ENCODE measurements at regions not wholly inside any gene's neighbourhood (a gene's known extent, or its start where the extent isn't known, plus 50 kb on each side); places are given as distances from the start of the nearest gene placed in this dataset.

DNA sequence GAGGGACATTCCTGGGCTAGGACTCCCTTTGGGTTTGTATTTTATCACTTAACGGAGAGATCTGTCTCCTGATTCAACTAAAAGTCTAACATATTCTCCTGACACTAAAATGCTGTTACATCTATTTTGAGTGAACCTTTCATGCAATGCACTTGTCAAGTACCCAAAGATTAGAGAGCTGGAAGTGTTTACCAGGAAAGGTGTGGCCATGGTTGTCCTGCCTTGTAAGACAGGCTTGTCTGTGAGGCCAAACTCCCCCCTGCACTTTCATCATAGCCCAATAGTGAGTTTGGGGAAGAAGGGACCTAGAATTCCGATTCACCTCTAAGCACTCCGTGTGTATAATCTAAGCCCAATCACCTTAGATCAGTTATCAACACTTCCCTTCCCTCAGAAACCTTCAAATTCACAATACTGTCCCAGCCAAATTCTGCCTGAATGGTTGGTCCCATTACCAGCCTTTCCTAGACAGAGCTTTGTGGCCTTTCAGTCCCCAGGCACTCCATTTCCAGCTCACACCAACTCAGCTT, 162.6 kb upstream of the NAMPT start:
- no peak for TF ChIP-seq ZBTB7A (IDR thresholded peaks at IDR 0.05; ENCODE audit: low read depth)

DNA sequence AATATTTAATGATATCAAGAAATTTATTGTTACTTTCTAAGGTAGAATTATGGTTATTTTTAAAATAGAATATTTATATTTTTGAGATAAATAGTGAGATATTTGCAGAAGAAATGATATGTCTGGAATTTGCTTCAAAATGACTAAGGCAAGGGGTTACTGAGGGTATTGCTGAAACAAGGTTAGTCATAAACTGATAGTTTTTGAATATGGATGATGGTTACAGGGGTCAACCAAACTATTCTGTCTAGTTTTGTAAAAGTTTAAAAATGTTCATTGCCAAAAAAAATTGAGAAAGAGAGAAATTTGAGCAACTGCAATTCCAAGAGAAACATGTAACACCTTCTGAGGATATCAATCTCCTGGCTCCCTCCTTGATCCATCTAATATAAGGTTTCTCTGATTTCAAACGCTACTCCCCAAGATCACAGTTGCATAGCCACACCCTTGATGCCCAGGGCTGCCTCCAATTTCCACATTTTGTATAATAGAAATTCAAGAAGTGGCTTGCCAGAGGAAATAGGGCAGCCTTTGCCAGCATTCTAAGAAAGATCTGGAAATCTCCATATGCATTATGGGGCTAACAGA, 159.4 kb upstream of the NAMPT start:
- TF ChIP-seq EP300 (IDR thresholded peaks at IDR 0.05; ENCODE audit: borderline replicate concordance) (no peak), YY1 (IDR thresholded peaks at IDR 0.05; ENCODE audit: low read depth) (no peak), FOXM1 (IDR thresholded peaks at IDR 0.05; ENCODE audit: borderline replicate concordance, low read depth) (no peak), TAF1 (IDR thresholded peaks at IDR 0.05; ENCODE audit: low read depth) (no peak), CEBPB (IDR thresholded peaks at IDR 0.05) (no peak), NFIC (IDR thresholded peaks at IDR 0.05) (no peak), ZBTB7A (IDR thresholded peaks at IDR 0.05; ENCODE audit: low read depth) (no peak), RAD21 (IDR thresholded peaks at IDR 0.05; ENCODE audit: low read depth) (no peak), CREB1 (IDR thresholded peaks at IDR 0.05; ENCODE audit: low read depth) (no peak), TEAD4 (IDR thresholded peaks at IDR 0.05) (no peak), EGR1 (IDR thresholded peaks at IDR 0.05) (no peak), TCF12 (IDR thresholded peaks at IDR 0.05; ENCODE audit: low read depth) (no peak)
- TF ChIP-seq, protein P1, sequence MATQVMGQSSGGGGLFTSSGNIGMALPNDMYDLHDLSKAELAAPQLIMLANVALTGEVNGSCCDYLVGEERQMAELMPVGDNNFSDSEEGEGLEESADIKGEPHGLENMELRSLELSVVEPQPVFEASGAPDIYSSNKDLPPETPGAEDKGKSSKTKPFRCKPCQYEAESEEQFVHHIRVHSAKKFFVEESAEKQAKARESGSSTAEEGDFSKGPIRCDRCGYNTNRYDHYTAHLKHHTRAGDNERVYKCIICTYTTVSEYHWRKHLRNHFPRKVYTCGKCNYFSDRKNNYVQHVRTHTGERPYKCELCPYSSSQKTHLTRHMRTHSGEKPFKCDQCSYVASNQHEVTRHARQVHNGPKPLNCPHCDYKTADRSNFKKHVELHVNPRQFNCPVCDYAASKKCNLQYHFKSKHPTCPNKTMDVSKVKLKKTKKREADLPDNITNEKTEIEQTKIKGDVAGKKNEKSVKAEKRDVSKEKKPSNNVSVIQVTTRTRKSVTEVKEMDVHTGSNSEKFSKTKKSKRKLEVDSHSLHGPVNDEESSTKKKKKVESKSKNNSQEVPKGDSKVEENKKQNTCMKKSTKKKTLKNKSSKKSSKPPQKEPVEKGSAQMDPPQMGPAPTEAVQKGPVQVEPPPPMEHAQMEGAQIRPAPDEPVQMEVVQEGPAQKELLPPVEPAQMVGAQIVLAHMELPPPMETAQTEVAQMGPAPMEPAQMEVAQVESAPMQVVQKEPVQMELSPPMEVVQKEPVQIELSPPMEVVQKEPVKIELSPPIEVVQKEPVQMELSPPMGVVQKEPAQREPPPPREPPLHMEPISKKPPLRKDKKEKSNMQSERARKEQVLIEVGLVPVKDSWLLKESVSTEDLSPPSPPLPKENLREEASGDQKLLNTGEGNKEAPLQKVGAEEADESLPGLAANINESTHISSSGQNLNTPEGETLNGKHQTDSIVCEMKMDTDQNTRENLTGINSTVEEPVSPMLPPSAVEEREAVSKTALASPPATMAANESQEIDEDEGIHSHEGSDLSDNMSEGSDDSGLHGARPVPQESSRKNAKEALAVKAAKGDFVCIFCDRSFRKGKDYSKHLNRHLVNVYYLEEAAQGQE (IDR thresholded peaks at IDR 0.05; ENCODE audit: low read depth): no peak
- TF ChIP-seq, protein P2, sequence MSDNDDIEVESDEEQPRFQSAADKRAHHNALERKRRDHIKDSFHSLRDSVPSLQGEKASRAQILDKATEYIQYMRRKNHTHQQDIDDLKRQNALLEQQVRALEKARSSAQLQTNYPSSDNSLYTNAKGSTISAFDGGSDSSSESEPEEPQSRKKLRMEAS (IDR thresholded peaks at IDR 0.05): no peak
- TF ChIP-seq, protein P3, sequence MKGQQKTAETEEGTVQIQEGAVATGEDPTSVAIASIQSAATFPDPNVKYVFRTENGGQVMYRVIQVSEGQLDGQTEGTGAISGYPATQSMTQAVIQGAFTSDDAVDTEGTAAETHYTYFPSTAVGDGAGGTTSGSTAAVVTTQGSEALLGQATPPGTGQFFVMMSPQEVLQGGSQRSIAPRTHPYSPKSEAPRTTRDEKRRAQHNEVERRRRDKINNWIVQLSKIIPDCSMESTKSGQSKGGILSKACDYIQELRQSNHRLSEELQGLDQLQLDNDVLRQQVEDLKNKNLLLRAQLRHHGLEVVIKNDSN (IDR thresholded peaks at IDR 0.05): no peak

DNA sequence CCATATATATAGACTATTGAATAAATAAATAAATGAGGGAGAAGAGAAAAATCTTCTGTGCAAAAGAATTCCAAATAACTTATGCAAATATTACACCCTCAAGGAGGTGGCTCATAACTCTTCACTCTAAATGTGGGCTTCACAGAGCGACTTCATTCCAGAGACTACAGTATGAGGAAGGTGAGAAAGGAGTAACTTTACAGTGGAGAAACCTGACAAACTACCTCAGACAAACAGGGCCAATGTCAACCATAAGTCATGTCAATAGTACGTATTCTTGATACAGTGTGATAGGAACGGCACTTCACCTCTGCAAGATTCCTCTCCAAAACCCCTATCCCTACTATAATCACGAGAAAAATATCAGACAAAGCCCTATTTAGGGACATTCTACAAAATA, 158.4 kb upstream of the NAMPT start:
- TF ChIP-seq, protein P1 (IDR thresholded peaks at IDR 0.05; ENCODE audit: low read depth): no peak
- TF ChIP-seq CEBPB (IDR thresholded peaks at IDR 0.05) (no peak), CREB1 (IDR thresholded peaks at IDR 0.05; ENCODE audit: low read depth) (no peak), NFIC (IDR thresholded peaks at IDR 0.05) (no peak), EGR1 (IDR thresholded peaks at IDR 0.05) (no peak), ZBTB7A (IDR thresholded peaks at IDR 0.05; ENCODE audit: low read depth) (no peak), EP300 (IDR thresholded peaks at IDR 0.05; ENCODE audit: borderline replicate concordance) (no peak), FOXM1 (IDR thresholded peaks at IDR 0.05; ENCODE audit: borderline replicate concordance, low read depth) (no peak), TAF1 (IDR thresholded peaks at IDR 0.05; ENCODE audit: low read depth) (no peak), TCF12 (IDR thresholded peaks at IDR 0.05; ENCODE audit: low read depth) (no peak), TEAD4 (IDR thresholded peaks at IDR 0.05) (no peak)
- TF ChIP-seq, protein P3 (IDR thresholded peaks at IDR 0.05): no peak
- TF ChIP-seq, protein P2 (IDR thresholded peaks at IDR 0.05): no peak

DNA sequence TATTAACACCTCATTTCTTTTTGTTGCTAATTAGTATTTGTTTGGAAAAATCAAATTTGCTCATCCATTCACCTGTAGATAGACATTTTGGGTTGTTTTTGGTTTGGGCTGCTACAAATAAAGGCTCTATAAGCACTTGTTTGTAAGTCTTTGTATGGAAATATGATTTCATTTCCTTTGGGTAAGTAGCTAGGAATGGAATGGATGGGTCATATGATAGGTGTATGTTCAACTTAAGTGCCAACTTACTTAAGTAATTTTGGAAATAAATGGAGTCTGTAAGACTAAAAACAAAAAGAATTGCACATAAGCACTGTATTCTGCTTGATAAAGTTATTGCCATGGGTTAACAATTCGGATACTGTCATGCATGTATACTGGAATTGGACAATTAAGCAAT, 157.7 kb upstream of the NAMPT start:
- no peak for TF ChIP-seq YY1 (IDR thresholded peaks at IDR 0.05; ENCODE audit: low read depth)
- TF ChIP-seq, protein P2 (IDR thresholded peaks at IDR 0.05): no peak

DNA sequence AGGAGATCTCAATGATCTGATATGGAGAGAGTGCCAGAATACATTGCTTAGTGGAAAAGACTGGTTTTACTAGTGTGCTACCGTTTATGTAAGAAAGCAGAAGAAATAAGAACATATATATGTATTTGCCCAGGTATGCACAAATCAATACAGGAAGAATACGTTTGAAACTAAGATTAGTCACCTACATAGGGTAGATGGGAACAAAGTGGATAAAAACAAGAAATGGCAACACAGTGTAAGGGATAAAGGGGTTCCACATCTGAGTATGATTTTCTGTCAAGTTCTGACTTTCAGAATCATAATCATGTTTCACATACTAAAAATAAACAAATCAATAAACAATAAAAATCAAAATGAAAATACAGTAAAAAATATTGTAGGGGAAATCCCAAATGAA, 148.6 kb upstream of the NAMPT start:
- TF ChIP-seq, protein P3 (IDR thresholded peaks at IDR 0.05): no peak
- TF ChIP-seq FOXM1 (IDR thresholded peaks at IDR 0.05; ENCODE audit: borderline replicate concordance, low read depth): no peak
